HEK293T (cell line): ENCODE measurements at regions not wholly inside any gene's neighbourhood (a gene's known extent, or its start where the extent isn't known, plus 50 kb on each side); places are given as distances from the start of the nearest gene placed in this dataset.

Experiments
- CTCF ChIA-PET: fragments of 350-600 bp; formaldehyde crosslinking; extraction: SDS; loops from one replicate; lab custom pipeline; 2021; ENCODE audit warnings: antibody characterized with exemption, inconsistent platforms; lab: Yijun Ruan, JAX
- POLR2A ChIA-PET: fragments of 350-600 bp; formaldehyde crosslinking; extraction: SDS; loops from one replicate; lab custom pipeline; 2020; ENCODE audit warnings: antibody characterized with exemption, inconsistent platforms; lab: Yijun Ruan, JAX
- DNase-seq: peaks from one replicate; pipeline ENCODE4 v3.0.0; 2012; ENCODE audit warnings: mixed read lengths; ENCODE audit errors: extremely low spot score
- ARNT ChIP-seq: fragments of 450-650 bp; IDR thresholded peaks from 2 replicates; pipeline ENCODE4 v1.6.1; 2017; ENCODE audit warnings: mild to moderate bottlenecking
- BHLHE40 ChIP-seq: fragments of 450-650 bp; IDR thresholded peaks from 2 replicates; pipeline ENCODE4 v1.6.1; 2016; ENCODE audit warnings: mild to moderate bottlenecking, moderate library complexity, borderline replicate concordance
- CTBP1 ChIP-seq: fragments of 450-650 bp; IDR thresholded peaks from 2 replicates; pipeline ENCODE4 v1.6.1; 2016; ENCODE audit warnings: borderline replicate concordance
- ELF4 ChIP-seq: fragments of 450-650 bp; IDR thresholded peaks from 2 replicates; pipeline ENCODE4 v1.6.1; 2017; ENCODE audit warnings: antibody characterized with exemption
- FOXA1 ChIP-seq: fragments of 450-650 bp; IDR thresholded peaks from 2 replicates; pipeline ENCODE4 v1.6.1; 2016; ENCODE audit warnings: mild to moderate bottlenecking
- FOXK2 ChIP-seq: fragments of 450-650 bp; IDR thresholded peaks from 2 replicates; pipeline ENCODE4 v1.6.1; 2016; ENCODE audit warnings: mild to moderate bottlenecking
- FOXM1 ChIP-seq: fragments of 450-650 bp; IDR thresholded peaks from 2 replicates; pipeline ENCODE4 v1.6.1; 2017; ENCODE audit warnings: mild to moderate bottlenecking, borderline replicate concordance
- HDGF ChIP-seq: fragments of 450-650 bp; IDR thresholded peaks from 2 replicates; pipeline ENCODE4 v1.6.1; 2017; ENCODE audit warnings: antibody characterized with exemption, borderline replicate concordance
- L3MBTL2 ChIP-seq: fragments of 450-650 bp; conservative IDR thresholded peaks from 2 replicates; pipeline ENCODE4 v1.6.1; 2016; ENCODE audit warnings: mild to moderate bottlenecking
- LEF1 ChIP-seq: fragments of 450-650 bp; IDR thresholded peaks from 2 replicates; pipeline ENCODE4 v1.6.1; 2017; ENCODE audit warnings: mild to moderate bottlenecking, borderline replicate concordance
- NFRKB ChIP-seq: fragments of 450-650 bp; IDR thresholded peaks from 2 replicates; pipeline ENCODE4 v1.6.1; 2016; ENCODE audit warnings: mild to moderate bottlenecking, moderate library complexity
- SP1 ChIP-seq: fragments of 450-650 bp; IDR thresholded peaks from 2 replicates; pipeline ENCODE4 v1.6.1; 2017
- SUZ12 ChIP-seq: fragments of 450-650 bp; IDR thresholded peaks from 2 replicates; pipeline ENCODE4 v1.6.1; 2016; ENCODE audit warnings: mild to moderate bottlenecking
- TARDBP ChIP-seq: fragments of 450-650 bp; IDR thresholded peaks from 2 replicates; pipeline ENCODE4 v1.6.1; 2016
- ZNF384 ChIP-seq: fragments of 450-650 bp; IDR thresholded peaks from 2 replicates; pipeline ENCODE4 v1.6.1; 2016
- TF ChIP-seq, protein P1 (sequence below): fragments of 450-650 bp; IDR thresholded peaks from 2 replicates; pipeline ENCODE4 v1.6.1; 2016

DNA sequence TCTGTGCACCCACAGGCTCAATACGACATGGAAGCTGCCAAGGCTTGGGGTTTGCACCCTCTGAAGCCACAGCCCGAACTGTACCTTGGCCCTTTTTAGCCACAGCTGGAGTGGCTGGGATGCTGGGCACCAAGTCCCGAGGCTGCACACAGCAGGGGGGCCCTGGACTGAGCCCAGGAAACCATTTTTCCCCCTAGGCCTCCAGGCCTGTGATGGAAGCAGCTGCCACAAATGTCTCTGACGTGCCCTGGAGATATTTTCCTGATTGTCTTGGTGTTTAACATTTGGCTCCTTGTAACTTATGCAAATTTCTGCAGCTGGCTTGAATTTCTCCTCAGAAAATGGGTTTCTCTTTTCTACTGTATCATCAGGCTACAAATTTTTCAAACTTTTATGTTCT is 82.3 kb upstream of the LPAR1 start:
- TF ChIP-seq ARNT (no peak), SUZ12 (no peak), FOXA1 (no peak)
- DNase-seq: no peak
- ChIA-PET POLR2A (no interaction called here), CTCF (no interaction called here)

GRCh38 chr9:111118256-111118948 is 80.1 kb upstream of the LPAR1 start:
- ChIA-PET POLR2A (no interaction called here), CTCF (no interaction called here)
- DNase-seq: no peak
- TF ChIP-seq LEF1 (no peak), TARDBP (no peak), SP1 (no peak), ELF4 (no peak)
- TF ChIP-seq, protein P1, sequence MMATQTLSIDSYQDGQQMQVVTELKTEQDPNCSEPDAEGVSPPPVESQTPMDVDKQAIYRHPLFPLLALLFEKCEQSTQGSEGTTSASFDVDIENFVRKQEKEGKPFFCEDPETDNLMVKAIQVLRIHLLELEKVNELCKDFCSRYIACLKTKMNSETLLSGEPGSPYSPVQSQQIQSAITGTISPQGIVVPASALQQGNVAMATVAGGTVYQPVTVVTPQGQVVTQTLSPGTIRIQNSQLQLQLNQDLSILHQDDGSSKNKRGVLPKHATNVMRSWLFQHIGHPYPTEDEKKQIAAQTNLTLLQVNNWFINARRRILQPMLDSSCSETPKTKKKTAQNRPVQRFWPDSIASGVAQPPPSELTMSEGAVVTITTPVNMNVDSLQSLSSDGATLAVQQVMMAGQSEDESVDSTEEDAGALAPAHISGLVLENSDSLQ: no peak

- ChIA-PET POLR2A (no interaction called here), CTCF (no interaction called here)
- TF ChIP-seq CTBP1 (no peak), LEF1 (no peak), SP1 (no peak), NFRKB (no peak), HDGF (no peak), FOXM1 (no peak), ELF4 (no peak), TARDBP (no peak)
- TF ChIP-seq, protein P1: no peak
- no peak for DNase-seq
Measured at GRCh38 chr9:111114486-111114885, 76.2 kb upstream of the LPAR1 start.

DNA sequence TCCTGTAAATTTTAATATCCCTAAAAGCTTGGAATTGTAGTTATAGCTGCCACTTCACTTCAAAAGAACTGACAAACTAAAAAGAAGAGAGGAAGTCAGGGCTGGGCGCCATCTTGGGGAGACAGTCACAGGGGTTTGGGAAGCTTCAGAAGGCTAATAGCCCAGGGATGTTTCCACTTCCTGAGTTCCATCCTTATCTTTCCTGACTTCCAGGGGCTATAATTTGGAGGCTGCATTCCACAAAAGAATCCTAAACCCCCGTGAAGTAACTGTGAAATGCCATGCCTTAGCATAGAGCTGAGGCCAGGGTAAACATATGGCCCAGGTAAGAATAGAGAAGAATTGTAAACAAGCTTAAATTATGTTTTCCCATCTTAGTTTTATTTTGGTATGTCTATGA is 75.4 kb upstream of the LPAR1 start:
- no peak for DNase-seq
- TF ChIP-seq LEF1: no peak
- TF ChIP-seq ELF4: no peak
- TF ChIP-seq SUZ12: no peak
- no peak for TF ChIP-seq FOXA1
- no peak for TF ChIP-seq FOXK2
- TF ChIP-seq ARNT: no peak
- TF ChIP-seq, protein P1: no peak
- no peak for TF ChIP-seq BHLHE40
- TF ChIP-seq NFRKB: no peak
- TF ChIP-seq SP1: no peak
- no peak for TF ChIP-seq ZNF384
- TF ChIP-seq L3MBTL2: no peak
- no peak for TF ChIP-seq TARDBP
- CTCF ChIA-PET: no interaction called here
- POLR2A ChIA-PET: no interaction called here

DNA sequence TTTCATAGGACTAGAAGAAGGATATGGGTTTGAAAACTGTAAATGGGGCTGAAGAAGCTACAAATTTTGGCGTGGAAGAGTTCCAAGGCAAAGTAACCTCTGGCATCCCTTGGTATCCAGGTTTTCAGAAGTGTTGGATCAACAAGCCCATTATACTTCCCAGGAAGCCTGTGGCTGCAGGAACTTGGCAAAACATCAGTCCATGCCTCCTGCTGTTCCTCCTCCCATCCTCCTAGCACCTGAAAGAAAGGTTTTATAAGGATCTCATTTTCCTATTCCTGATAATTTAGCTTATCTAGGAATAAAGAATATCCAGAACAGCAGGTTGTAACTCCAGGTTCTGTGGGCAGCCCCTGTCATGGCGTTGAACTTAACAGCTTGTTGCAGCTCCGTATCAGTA is 72.5 kb upstream of the LPAR1 start:
- TF ChIP-seq BHLHE40 (no peak), ARNT (no peak), CTBP1 (no peak), SUZ12 (no peak), FOXK2 (no peak), ZNF384 (no peak), FOXM1 (no peak), HDGF (no peak), NFRKB (no peak), TARDBP (no peak), LEF1 (no peak), L3MBTL2 (no peak), FOXA1 (no peak), SP1 (no peak), ELF4 (no peak)
- TF ChIP-seq, protein P1: no peak
- no peak for DNase-seq
- POLR2A ChIA-PET: no interaction called here
- CTCF ChIA-PET: no interaction called here

GRCh38 chr9:111108946-111109345 is 70.7 kb upstream of the LPAR1 start:
- POLR2A ChIA-PET: no interaction called here
- CTCF ChIA-PET: interaction anchor here (0.6 kb wide), 1 partner anchor 10 kb away, joined by 3 read pairs; no protein-coding TSS in a partner anchor
- TF ChIP-seq ZNF384 (no peak), FOXK2 (no peak), SP1 (no peak)
- no peak for DNase-seq

- CTCF ChIA-PET: no interaction called here
- TF ChIP-seq FOXK2 (no peak), ELF4 (no peak), BHLHE40 (no peak), FOXA1 (no peak), TARDBP (no peak), HDGF (no peak), ARNT (no peak), NFRKB (no peak), SUZ12 (no peak), LEF1 (no peak), FOXM1 (no peak), SP1 (no peak), ZNF384 (no peak), CTBP1 (no peak), L3MBTL2 (no peak)
- TF ChIP-seq, protein P1: no peak
- DNase-seq: no peak
- POLR2A ChIA-PET: no interaction called here
Measured at GRCh38 chr9:111107141-111107540, 68.9 kb upstream of the LPAR1 start.
